ENCODE measurements at regions not wholly inside any gene's neighbourhood (a gene's known extent, or its start where the extent isn't known, plus 50 kb on each side); places are given as distances from the start of the nearest gene placed in this dataset.

DNA sequence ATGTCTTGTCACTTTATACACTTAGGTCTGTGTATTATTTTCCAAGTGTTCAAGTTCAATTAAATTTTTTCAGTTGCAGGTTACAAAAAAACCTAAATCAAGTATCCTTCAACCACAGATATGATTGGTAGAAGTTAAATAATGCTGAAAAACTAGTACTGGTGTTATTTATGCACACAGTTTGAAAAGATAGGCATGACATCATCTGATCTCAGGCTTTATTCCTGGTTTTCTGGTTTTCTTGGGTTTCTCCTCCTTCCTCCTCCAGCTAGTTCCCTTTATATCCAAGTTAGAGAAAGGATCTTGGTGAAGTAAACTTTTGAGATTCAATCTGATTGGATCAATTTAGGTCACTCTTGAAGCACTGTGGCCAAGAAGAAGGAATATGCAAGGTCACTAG is 1201.1 kb upstream of the B3GALT2 start:
- TF ChIP-seq, protein P1, sequence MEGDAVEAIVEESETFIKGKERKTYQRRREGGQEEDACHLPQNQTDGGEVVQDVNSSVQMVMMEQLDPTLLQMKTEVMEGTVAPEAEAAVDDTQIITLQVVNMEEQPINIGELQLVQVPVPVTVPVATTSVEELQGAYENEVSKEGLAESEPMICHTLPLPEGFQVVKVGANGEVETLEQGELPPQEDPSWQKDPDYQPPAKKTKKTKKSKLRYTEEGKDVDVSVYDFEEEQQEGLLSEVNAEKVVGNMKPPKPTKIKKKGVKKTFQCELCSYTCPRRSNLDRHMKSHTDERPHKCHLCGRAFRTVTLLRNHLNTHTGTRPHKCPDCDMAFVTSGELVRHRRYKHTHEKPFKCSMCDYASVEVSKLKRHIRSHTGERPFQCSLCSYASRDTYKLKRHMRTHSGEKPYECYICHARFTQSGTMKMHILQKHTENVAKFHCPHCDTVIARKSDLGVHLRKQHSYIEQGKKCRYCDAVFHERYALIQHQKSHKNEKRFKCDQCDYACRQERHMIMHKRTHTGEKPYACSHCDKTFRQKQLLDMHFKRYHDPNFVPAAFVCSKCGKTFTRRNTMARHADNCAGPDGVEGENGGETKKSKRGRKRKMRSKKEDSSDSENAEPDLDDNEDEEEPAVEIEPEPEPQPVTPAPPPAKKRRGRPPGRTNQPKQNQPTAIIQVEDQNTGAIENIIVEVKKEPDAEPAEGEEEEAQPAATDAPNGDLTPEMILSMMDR (IDR thresholded peaks at IDR 0.05; ENCODE audit: low read length) = no peak
- TF ChIP-seq EZH2 (IDR thresholded peaks at IDR 0.05; ENCODE audit: borderline replicate concordance, low read length) = no peak
